Panc1 (cell line): ENCODE measurements at regions not wholly inside any gene's neighbourhood (a gene's known extent, or its start where the extent isn't known, plus 50 kb on each side); places are given as distances from the start of the nearest gene placed in this dataset.

Experiments
- ATAC-seq: fragments of 200-7000 bp; cut with Tn5 transposase; 2 replicates; pipeline ENCODE4 v1.9.1; 2020; ENCODE audit warnings: mild to moderate bottlenecking, moderate library complexity
- BruUV-seq: library from RNA; stranded (reverse); fragments of 400-500 nt; replicated peaks from 2 replicates; lab custom pipeline; 2021; lab: Mats Ljungman, UMichigan
- CTCF ChIA-PET: fragments of 300-600 bp; sonication (Branson Sonifier 250); formaldehyde crosslinking; loops from one replicate; lab custom pipeline; 2022; ENCODE audit warnings: antibody characterized with exemption; lab: Charles Lee
- POLR2A ChIA-PET: fragments of 300-600 bp; sonication (Branson Sonifier 250); formaldehyde crosslinking; loops from one replicate; lab custom pipeline; 2022; ENCODE audit warnings: antibody characterized with exemption; lab: Charles Lee
- DNase-seq: peaks from one replicate; pipeline ENCODE4 v3.0.0-alpha.2; 2010; ENCODE audit warnings: low read depth, low spot score
- H3K27ac ChIP-seq: 2 replicates; pipeline ENCODE4 v1.5.1; 2011; ENCODE audit warnings: mild to moderate bottlenecking, low read length, inconsistent platforms
- H3K27me3 ChIP-seq: fragments of 200-500 bp; sonication (Bioruptor generic); 2 replicates; pipeline ENCODE4 v1.6.0; 2014; ENCODE audit warnings: low read length, inconsistent platforms; ENCODE audit not compliant: control insufficient read depth, insufficient read depth
- H3K36me3 ChIP-seq: fragments of 200-500 bp; sonication (Bioruptor generic); 2 replicates; pipeline ENCODE4 v1.5.1; 2014; ENCODE audit warnings: inconsistent platforms, mild to moderate bottlenecking, low read length, moderate library complexity; ENCODE audit not compliant: control insufficient read depth, insufficient read depth
- H3K4me1 ChIP-seq: 2 replicates; pipeline ENCODE4 v1.5.1; 2011; ENCODE audit warnings: inconsistent platforms, mild to moderate bottlenecking, low read length, moderate library complexity; ENCODE audit not compliant: control insufficient read depth, insufficient read depth
- H3K4me3 ChIP-seq, 2 experiments: 2 replicates each; pipeline ENCODE4 v1.5.1; 2011 to 2012; ENCODE audit warnings: low read depth in 2 of 2, low read length in 2 of 2, mild to moderate bottlenecking in 2 of 2, inconsistent platforms in 1 of 2, moderate library complexity in 1 of 2
- H3K9me3 ChIP-seq: fragments of 200-500 bp; sonication (Bioruptor generic); 2 replicates; pipeline ENCODE4 v1.5.1; 2014; ENCODE audit warnings: low read depth, mild to moderate bottlenecking, inconsistent platforms, low read length, moderate library complexity; ENCODE audit not compliant: control insufficient read depth, insufficient read depth
- CTCF ChIP-seq: fragments of 450-650 bp; IDR thresholded peaks from 2 replicates; pipeline ENCODE4 v1.5.1; 2017; ENCODE audit warnings: mild to moderate bottlenecking
- POLR2AphosphoS5 ChIP-seq: IDR thresholded peaks from 2 replicates; pipeline ENCODE4 v1.6.1; 2012; ENCODE audit warnings: mild to moderate bottlenecking, low read depth, low read length, moderate library complexity
- SIN3A ChIP-seq: IDR thresholded peaks from 2 replicates; pipeline ENCODE4 v1.6.1; 2012; ENCODE audit warnings: low read depth, mild to moderate bottlenecking, low read length, moderate library complexity, borderline replicate concordance; ENCODE audit not compliant: insufficient read depth
- TCF7L2 ChIP-seq: IDR thresholded peaks from 2 replicates; pipeline ENCODE4 v1.6.1; 2011; ENCODE audit warnings: mild to moderate bottlenecking, low read depth, low read length, inconsistent platforms
- in situ Hi-C: cut with HindIII; loops from 2 replicates; pipeline ENCODE4 v1.10.0; 2016; ENCODE audit warnings: low sequenced_read_pairs, low pct_unique_long_range_greater_than_20kb
- intact Hi-C: fragments of 100-400 bp; cut with micrococcal nuclease; formaldehyde crosslinking; loops from one replicate; pipeline ENCODE4 v1.10.0; 2022; ENCODE audit not compliant: unreplicated experiment
- TF ChIP-seq, protein P1 (sequence below), 2 experiments: IDR thresholded peaks; 2 replicates each; pipeline ENCODE4 v1.6.1; 2011 to 2012; ENCODE audit warnings: low read depth in 2 of 2, control low read depth in 1 of 2, low read length in 1 of 2, mild to moderate bottlenecking in 1 of 2, moderate library complexity in 1 of 2; ENCODE audit not compliant: insufficient read depth in 1 of 2

DNA sequence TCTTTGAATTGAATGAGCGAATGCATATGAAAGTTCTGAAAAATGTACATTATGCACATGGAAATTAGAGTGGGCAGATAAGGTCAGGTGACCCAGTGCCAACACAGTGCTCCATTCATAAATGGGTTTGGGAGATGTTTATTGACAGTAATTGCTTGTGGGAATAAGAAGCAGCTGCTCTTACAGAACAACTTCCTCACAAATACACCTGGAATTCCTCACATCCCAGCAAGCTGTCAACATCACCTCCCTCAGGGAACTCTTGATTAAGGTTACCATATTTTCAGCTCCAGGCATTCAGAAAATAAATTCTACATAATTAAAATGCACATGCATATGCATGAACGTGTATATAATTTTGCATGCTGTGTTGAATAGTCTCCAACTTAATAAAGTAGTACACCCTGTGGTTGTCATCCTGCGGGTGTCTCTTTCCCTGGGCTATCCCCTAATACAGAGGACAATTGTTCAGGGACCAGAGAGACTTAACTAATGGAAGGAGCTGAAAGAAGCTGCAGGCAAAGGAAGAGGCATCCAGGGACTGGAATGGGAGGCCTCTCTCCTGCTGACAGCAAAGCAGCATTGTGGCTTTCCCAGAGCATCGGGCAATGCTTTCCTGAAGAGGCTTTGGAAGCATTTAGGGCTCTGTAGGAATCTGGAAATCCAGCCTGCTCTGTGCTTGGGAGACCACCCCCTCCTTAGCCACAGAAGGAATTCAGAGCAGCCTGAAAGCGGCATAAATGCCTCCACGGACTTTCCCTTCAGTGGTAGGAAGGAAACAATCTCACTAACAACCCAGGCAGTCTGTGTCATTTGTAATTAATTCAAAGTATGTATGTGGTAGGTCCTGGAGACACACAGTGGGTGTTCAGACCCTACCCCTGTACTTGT, 55.2 kb upstream of the GNG12 start:
- CTCF ChIA-PET = no interaction called here
- intact Hi-C loops = no loop called here
- POLR2A ChIA-PET = no interaction called here

GRCh38 chr1:67887146-67887545, 53.9 kb upstream of the GNG12 start:
- no peak overlapping the region for H3K27ac ChIP-seq
- intact Hi-C loops = no loop called here
- no peak for ATAC-seq
- POLR2A ChIA-PET = no interaction called here
- CTCF ChIA-PET = no interaction called here
- BruUV-seq = no TSS peak
- TF ChIP-seq, protein P1, sequence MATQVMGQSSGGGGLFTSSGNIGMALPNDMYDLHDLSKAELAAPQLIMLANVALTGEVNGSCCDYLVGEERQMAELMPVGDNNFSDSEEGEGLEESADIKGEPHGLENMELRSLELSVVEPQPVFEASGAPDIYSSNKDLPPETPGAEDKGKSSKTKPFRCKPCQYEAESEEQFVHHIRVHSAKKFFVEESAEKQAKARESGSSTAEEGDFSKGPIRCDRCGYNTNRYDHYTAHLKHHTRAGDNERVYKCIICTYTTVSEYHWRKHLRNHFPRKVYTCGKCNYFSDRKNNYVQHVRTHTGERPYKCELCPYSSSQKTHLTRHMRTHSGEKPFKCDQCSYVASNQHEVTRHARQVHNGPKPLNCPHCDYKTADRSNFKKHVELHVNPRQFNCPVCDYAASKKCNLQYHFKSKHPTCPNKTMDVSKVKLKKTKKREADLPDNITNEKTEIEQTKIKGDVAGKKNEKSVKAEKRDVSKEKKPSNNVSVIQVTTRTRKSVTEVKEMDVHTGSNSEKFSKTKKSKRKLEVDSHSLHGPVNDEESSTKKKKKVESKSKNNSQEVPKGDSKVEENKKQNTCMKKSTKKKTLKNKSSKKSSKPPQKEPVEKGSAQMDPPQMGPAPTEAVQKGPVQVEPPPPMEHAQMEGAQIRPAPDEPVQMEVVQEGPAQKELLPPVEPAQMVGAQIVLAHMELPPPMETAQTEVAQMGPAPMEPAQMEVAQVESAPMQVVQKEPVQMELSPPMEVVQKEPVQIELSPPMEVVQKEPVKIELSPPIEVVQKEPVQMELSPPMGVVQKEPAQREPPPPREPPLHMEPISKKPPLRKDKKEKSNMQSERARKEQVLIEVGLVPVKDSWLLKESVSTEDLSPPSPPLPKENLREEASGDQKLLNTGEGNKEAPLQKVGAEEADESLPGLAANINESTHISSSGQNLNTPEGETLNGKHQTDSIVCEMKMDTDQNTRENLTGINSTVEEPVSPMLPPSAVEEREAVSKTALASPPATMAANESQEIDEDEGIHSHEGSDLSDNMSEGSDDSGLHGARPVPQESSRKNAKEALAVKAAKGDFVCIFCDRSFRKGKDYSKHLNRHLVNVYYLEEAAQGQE (IDR thresholded peaks at IDR 0.05; ENCODE audit: insufficient read depth in 1 of 2, low read depth in 2 of 2, low read length in 1 of 2) = no peak
- TF ChIP-seq TCF7L2 = no peak
- no peaks in the 10 kb centered on the region for H3K36me3 ChIP-seq
- no peaks in the 10 kb centered on the region for H3K9me3 ChIP-seq
- H3K27me3 ChIP-seq = no peaks in the 10 kb centered on the region
- H3K4me1 ChIP-seq = no peaks in the 10 kb centered on the region; the same call in 1 of the 2 replicates
- DNase-seq = no peak
- in situ Hi-C loops = no loop called here
- no peak overlapping the region for H3K4me3 ChIP-seq

More for the DNA sequence above, 55.2 kb upstream of the GNG12 start:
- in situ Hi-C loops = no loop called here
- Histone ChIP-seq H3K4me1 (no peaks in the 10 kb centered on the region; the same call in 1 of the 2 replicates), H3K4me3 (no peak overlapping the region), H3K9me3 (no peaks in the 10 kb centered on the region), H3K36me3 (no peaks in the 10 kb centered on the region), H3K27me3 (no peaks in the 10 kb centered on the region), H3K27ac (no peak overlapping the region)
- no TSS peak for BruUV-seq
- ATAC-seq = no peak
- TF ChIP-seq CTCF (no peak), SIN3A (no peak), POLR2AphosphoS5 (no peak), TCF7L2 (no peak)
- no peak for DNase-seq

GRCh38 chr1:67886076-67886475, 52.8 kb upstream of the GNG12 start:
- no peaks in the 10 kb centered on the region for H3K36me3 ChIP-seq
- H3K9me3 ChIP-seq = no peaks in the 10 kb centered on the region
- intact Hi-C loops (no loop called here), in situ Hi-C loops (no loop called here)
- no peaks in the 10 kb centered on the region for H3K27me3 ChIP-seq
- ChIA-PET CTCF (no interaction called here), POLR2A (no interaction called here)
- no peak overlapping the region for H3K4me3 ChIP-seq
- no peak overlapping the region for H3K27ac ChIP-seq
- no TSS peak for BruUV-seq
- ATAC-seq (no peak), DNase-seq (no peak)
- TF ChIP-seq TCF7L2 (no peak), POLR2AphosphoS5 (no peak), CTCF (no peak), SIN3A (no peak)
- TF ChIP-seq, protein P1 (IDR thresholded peaks at IDR 0.05; ENCODE audit: insufficient read depth in 1 of 2, low read depth in 2 of 2, low read length in 1 of 2) = no peak
- H3K4me1 ChIP-seq = no peaks in the 10 kb centered on the region; the same call in 1 of the 2 replicates
